ENCODE measurements at regions not wholly inside any gene's neighbourhood (a gene's known extent, or its start where the extent isn't known, plus 50 kb on each side); places are given as distances from the start of the nearest gene placed in this dataset.

DNA sequence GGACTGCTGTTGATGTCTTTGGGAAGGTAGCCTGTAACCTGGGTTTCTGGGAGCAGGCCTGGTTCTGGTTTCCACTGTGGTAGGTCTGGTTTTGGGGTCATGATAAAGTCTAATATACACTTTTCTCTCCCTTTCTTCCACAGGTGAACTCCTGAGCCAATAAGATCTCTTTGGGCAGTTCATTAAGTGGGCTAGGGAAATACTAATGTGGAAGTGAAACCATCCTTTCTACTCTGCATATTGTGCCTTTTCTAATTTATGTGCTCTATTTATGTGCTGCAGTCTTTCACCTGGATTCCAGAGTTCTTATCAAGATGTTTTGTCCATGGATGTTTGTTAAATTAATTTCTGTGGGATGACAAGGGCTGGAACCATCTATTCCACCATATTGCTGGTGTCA lies 165.7 kb upstream of the PTPRK start:
- H3K27ac Mint-ChIP-seq, result no peak overlapping the region; a peak in 2 of 7 replicates

More for the DNA sequence above, 165.7 kb upstream of the PTPRK start:
- Histone ChIP-seq H2BK5ac (ENCODE audit: insufficient read length, low read length) (no peak overlapping the region), H3K23ac (ENCODE audit: insufficient read length, low read depth, low read length) (no peak overlapping the region), H2AK5ac (ENCODE audit: insufficient read length, low read length) (no peak overlapping the region), H3K23me2 (ENCODE audit: insufficient read length, low read depth, low read length, poor library complexity, severe bottlenecking) (no peaks in the 10 kb centered on the region), H3K9ac (ENCODE audit: extremely low read depth, insufficient read length, low read length) (no peak overlapping the region), H4K5ac (ENCODE audit: insufficient read length, low read depth, low read length) (no peak overlapping the region), H2BK12ac (ENCODE audit: insufficient read length, low read depth, low read length) (no peak overlapping the region), H3K56ac (ENCODE audit: insufficient read length, low read depth, low read length) (no peak overlapping the region), H2AFZ (ENCODE audit: low read length) (no peak overlapping the region), H2BK20ac (ENCODE audit: low read depth, low read length, poor library complexity, severe bottlenecking) (no peak overlapping the region), H3K14ac (ENCODE audit: insufficient read depth, low read length) (no peak overlapping the region), H3K4ac (ENCODE audit: low read depth, low read length) (no peak overlapping the region), H3T11ph (ENCODE audit: low read length) (no peak overlapping the region), H2BK15ac (ENCODE audit: low read depth, low read length) (no peak overlapping the region), H3K4me1 (ENCODE audit: insufficient read depth, low read length) (0 out of 2 replicates have a peak, but pooled peaks cover 2% of the 10 kb centered on the region), H2BK120ac (ENCODE audit: low read depth, low read length, poor library complexity, severe bottlenecking) (no peak overlapping the region), H3K4me2 (ENCODE audit: insufficient read depth, insufficient read length, low read length) (no peak overlapping the region), H4K8ac (replicated peaks; ENCODE audit: insufficient read length, low read depth, low read length) (no peak overlapping the region), H3K79me1 (ENCODE audit: insufficient read depth, low read depth, low read length, poor library complexity, severe bottlenecking) (no peaks in the 10 kb centered on the region), H4K91ac (ENCODE audit: insufficient read length, low read depth, low read length) (no peak overlapping the region), H3K27me3 (ENCODE audit: insufficient read depth, low read length) (no peaks in the 10 kb centered on the region), H3K18ac (ENCODE audit: insufficient read length, low read depth, low read length) (no peak overlapping the region), H3K9me3 (ENCODE audit: control insufficient read depth, low read depth, low read length) (no peaks in the 10 kb centered on the region), H4K20me1 (ENCODE audit: control insufficient read depth, insufficient read depth, insufficient read length) (no peaks in the 10 kb centered on the region), H3K27ac (ENCODE audit: insufficient read length, low read depth, low read length) (no peak overlapping the region), H3K79me2 (ENCODE audit: insufficient read depth, low read length) (no peaks in the 10 kb centered on the region)
- Mint-ChIP-seq H3K27me3 (ENCODE audit: low read depth) (no peaks in the 10 kb centered on the region), H3K4me1 (peaks cover 7 to 8% of the 10 kb centered on the region in 2 experiments), H3K36me3 (ENCODE audit: insufficient read depth in 1 of 3, low read depth in 3 of 3) (no peaks in the 10 kb centered on the region), H3K9me3 (no peaks in the 10 kb centered on the region), H3K4me3 (no peak overlapping the region)
- TF ChIP-seq, protein P1, sequence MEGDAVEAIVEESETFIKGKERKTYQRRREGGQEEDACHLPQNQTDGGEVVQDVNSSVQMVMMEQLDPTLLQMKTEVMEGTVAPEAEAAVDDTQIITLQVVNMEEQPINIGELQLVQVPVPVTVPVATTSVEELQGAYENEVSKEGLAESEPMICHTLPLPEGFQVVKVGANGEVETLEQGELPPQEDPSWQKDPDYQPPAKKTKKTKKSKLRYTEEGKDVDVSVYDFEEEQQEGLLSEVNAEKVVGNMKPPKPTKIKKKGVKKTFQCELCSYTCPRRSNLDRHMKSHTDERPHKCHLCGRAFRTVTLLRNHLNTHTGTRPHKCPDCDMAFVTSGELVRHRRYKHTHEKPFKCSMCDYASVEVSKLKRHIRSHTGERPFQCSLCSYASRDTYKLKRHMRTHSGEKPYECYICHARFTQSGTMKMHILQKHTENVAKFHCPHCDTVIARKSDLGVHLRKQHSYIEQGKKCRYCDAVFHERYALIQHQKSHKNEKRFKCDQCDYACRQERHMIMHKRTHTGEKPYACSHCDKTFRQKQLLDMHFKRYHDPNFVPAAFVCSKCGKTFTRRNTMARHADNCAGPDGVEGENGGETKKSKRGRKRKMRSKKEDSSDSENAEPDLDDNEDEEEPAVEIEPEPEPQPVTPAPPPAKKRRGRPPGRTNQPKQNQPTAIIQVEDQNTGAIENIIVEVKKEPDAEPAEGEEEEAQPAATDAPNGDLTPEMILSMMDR (conservative IDR thresholded peaks at IDR 0.05), result no peak
- DNase-seq, result no peak
